Osteoblast (primary cell): ENCODE measurements at regions not wholly inside any gene's neighbourhood (a gene's known extent, or its start where the extent isn't known, plus 50 kb on each side); places are given as distances from the start of the nearest gene placed in this dataset.

Experiments
- DNase-seq: peaks from one replicate; pipeline ENCODE4 v3.0.0; 2011; ENCODE audit warnings: low spot score, mixed read lengths; ENCODE audit not compliant: insufficient read length; ENCODE audit errors: missing footprints
- H2AFZ ChIP-seq: 2 replicates; pipeline ENCODE4 v1.6.0; 2011; ENCODE audit warnings: mild to moderate bottlenecking, low read length
- H3K27ac ChIP-seq: 2 replicates; pipeline ENCODE4 v1.5.1; 2011; ENCODE audit warnings: mild to moderate bottlenecking, low read depth, low read length, moderate library complexity
- H3K27me3 ChIP-seq: 2 replicates; pipeline ENCODE4 v1.6.0; 2012; ENCODE audit warnings: mild to moderate bottlenecking, control low read depth, inconsistent platforms, low read length, moderate library complexity; ENCODE audit not compliant: insufficient read depth
- H3K36me3 ChIP-seq: 2 replicates; pipeline ENCODE4 v1.5.1; 2011; ENCODE audit warnings: mild to moderate bottlenecking, low read length, control low read depth, moderate library complexity; ENCODE audit not compliant: insufficient read depth
- H3K4me1 ChIP-seq: 2 replicates; pipeline ENCODE4 v1.5.1; 2011; ENCODE audit warnings: mild to moderate bottlenecking, low read length, control low read depth, moderate library complexity; ENCODE audit not compliant: insufficient read depth
- H3K4me2 ChIP-seq: 2 replicates; pipeline ENCODE4 v1.6.0; 2011; ENCODE audit warnings: mild to moderate bottlenecking, low read length; ENCODE audit not compliant: insufficient read depth
- H3K4me3 ChIP-seq: fragments of 200-600 bp; sonication (generic); 3 replicates; pipeline ENCODE4 v1.5.1; 2012; ENCODE audit warnings: mild to moderate bottlenecking, low read length, inconsistent platforms; ENCODE audit not compliant: insufficient read depth
- H3K79me2 ChIP-seq: 2 replicates; pipeline ENCODE4 v1.6.0; 2012; ENCODE audit warnings: mild to moderate bottlenecking, low read length, control low read depth, inconsistent platforms; ENCODE audit not compliant: insufficient read depth
- H3K9me3 ChIP-seq: 2 replicates; pipeline ENCODE4 v1.5.1; 2011; ENCODE audit warnings: low read depth, low read length, control low read depth
- H4K20me1 ChIP-seq: 2 replicates; pipeline ENCODE4 v1.6.0; 2012; ENCODE audit warnings: mild to moderate bottlenecking, low read length, control low read depth; ENCODE audit not compliant: insufficient read depth
- TF ChIP-seq, protein P1 (sequence below): IDR thresholded peaks from 2 replicates; pipeline ENCODE4 v1.5.1; 2011; ENCODE audit warnings: mild to moderate bottlenecking, low read depth, low read length, moderate library complexity; ENCODE audit errors: extremely low read depth

DNA sequence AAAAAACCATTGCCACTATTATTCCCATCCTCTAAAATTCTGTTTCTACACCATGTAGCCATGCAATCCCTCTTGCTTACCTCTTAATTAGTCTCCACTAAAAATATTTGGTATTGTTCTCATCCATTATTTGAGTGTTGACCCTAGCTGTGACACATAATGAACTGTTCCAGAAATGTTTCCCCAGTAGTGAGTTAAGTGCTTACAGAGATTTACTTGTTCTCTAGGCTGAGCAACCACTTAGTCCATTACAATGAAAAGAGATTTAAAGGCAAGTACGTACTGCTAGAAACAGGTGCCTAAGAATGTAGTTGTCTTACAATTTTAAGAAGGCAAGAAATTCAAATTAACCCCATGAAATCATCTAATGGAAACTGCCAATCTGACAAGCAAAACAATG is 112.7 kb upstream of the PTPN13 start:
- DNase-seq: no peak
- H3K27me3 ChIP-seq: no peaks in the 10 kb centered on the region
- H3K9me3 ChIP-seq: no peaks in the 10 kb centered on the region
- TF ChIP-seq, protein P1, sequence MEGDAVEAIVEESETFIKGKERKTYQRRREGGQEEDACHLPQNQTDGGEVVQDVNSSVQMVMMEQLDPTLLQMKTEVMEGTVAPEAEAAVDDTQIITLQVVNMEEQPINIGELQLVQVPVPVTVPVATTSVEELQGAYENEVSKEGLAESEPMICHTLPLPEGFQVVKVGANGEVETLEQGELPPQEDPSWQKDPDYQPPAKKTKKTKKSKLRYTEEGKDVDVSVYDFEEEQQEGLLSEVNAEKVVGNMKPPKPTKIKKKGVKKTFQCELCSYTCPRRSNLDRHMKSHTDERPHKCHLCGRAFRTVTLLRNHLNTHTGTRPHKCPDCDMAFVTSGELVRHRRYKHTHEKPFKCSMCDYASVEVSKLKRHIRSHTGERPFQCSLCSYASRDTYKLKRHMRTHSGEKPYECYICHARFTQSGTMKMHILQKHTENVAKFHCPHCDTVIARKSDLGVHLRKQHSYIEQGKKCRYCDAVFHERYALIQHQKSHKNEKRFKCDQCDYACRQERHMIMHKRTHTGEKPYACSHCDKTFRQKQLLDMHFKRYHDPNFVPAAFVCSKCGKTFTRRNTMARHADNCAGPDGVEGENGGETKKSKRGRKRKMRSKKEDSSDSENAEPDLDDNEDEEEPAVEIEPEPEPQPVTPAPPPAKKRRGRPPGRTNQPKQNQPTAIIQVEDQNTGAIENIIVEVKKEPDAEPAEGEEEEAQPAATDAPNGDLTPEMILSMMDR: no peak
- H3K27ac ChIP-seq: no peak overlapping the region
- no peak overlapping the region for H3K4me3 ChIP-seq
- H2AFZ ChIP-seq: no peak overlapping the region
- no peaks in the 10 kb centered on the region for H3K79me2 ChIP-seq
- no peaks in the 10 kb centered on the region for H3K4me1 ChIP-seq
- H4K20me1 ChIP-seq: no peaks in the 10 kb centered on the region
- H3K36me3 ChIP-seq: no peaks in the 10 kb centered on the region
- H3K4me2 ChIP-seq: no peak overlapping the region

DNA sequence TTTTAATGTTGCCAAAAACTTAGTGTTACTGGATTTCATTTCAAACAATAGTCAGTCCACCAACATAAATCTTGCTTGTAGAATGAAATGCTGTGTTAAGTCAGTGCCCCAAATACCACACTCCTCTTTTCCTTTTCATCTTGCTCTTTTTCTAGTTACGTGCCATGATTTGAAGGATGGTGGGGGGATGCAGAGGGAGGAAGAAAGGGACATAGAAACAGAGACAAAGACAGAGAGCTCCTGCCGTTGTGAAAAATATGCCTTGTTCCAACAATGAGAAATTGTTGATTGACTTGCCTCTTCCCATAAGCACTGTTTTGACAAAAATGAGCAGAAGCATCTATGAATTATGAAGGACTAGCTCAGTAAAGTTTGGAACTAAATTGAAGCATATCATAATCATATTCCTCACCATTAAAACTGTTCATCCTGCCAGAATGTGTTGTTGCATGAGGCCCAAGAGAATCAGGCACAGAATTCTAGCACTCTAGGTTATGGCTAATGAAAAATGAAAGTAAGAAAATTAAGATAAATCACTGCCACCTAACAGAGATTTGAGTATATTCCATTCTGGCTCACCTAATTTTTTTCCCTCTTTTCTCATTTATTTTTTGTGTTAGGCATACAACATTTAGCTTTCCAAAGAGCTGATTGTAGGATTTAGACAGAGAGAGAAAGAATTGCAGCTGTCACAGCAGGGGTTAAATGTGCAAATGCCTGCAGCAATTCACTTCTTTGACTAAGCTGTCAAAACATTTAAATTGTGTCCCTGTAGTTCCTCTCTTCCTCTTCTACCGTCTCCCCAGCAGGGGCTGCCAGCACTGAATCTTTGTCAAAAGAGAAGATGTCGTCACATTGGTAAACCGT is 111.6 kb upstream of the PTPN13 start:
- Histone ChIP-seq H4K20me1 (no peaks in the 10 kb centered on the region), H3K4me3 (peak overlapping the region; percentile 34), H3K27me3 (no peaks in the 10 kb centered on the region), H3K27ac (no peak overlapping the region), H3K79me2 (no peaks in the 10 kb centered on the region), H3K4me2 (peak overlapping the region; percentile 59), H3K36me3 (no peaks in the 10 kb centered on the region), H3K4me1 (no peaks in the 10 kb centered on the region), H3K9me3 (no peaks in the 10 kb centered on the region), H2AFZ (peak overlapping the region; percentile 60)
- peak; percentile 4 for DNase-seq
- TF ChIP-seq, protein P1: peak; percentile 44

GRCh38 chr4:86483173-86483490 is 111.0 kb upstream of the PTPN13 start:
- peak overlapping the region; percentile 34 for H3K4me3 ChIP-seq
- H3K36me3 ChIP-seq: no peaks in the 10 kb centered on the region
- H2AFZ ChIP-seq: peak overlapping the region; percentile 60

GRCh38 chr4:86483773-86484172 is 110.3 kb upstream of the PTPN13 start:
- no peak overlapping the region for H3K27ac ChIP-seq
- no peak for DNase-seq
- no peak overlapping the region for H3K4me2 ChIP-seq
- TF ChIP-seq, protein P1: no peak
- no peaks in the 10 kb centered on the region for H3K79me2 ChIP-seq
- H2AFZ ChIP-seq: no peak overlapping the region
- H4K20me1 ChIP-seq: no peaks in the 10 kb centered on the region
- no peak overlapping the region for H3K4me3 ChIP-seq
- no peaks in the 10 kb centered on the region for H3K4me1 ChIP-seq
- H3K36me3 ChIP-seq: no peaks in the 10 kb centered on the region
- H3K27me3 ChIP-seq: no peaks in the 10 kb centered on the region
- no peaks in the 10 kb centered on the region for H3K9me3 ChIP-seq

More at GRCh38 chr4:86483173-86483490, 111.0 kb upstream of the PTPN13 start:
- DNase-seq: peak; percentile 73
- Histone ChIP-seq H3K9me3 (no peaks in the 10 kb centered on the region), H4K20me1 (no peaks in the 10 kb centered on the region), H3K79me2 (no peaks in the 10 kb centered on the region), H3K4me1 (no peaks in the 10 kb centered on the region), H3K27ac (no peak overlapping the region), H3K4me2 (peak overlapping the region; percentile 59), H3K27me3 (no peaks in the 10 kb centered on the region)
- TF ChIP-seq, protein P1: no peak
